GM12873 (cell line): ENCODE measurements at regions not wholly inside any gene's neighbourhood (a gene's known extent, or its start where the extent isn't known, plus 50 kb on each side); places are given as distances from the start of the nearest gene placed in this dataset.

Experiments
- CTCF ChIP-seq: IDR thresholded peaks from 2 replicates; pipeline ENCODE4 v1.5.1; 2012; ENCODE audit warnings: low read depth, mild to moderate bottlenecking, moderate library complexity, low read length, control low read depth; ENCODE audit not compliant: insufficient read depth; ENCODE audit errors: missing control alignments

- TF ChIP-seq CTCF, result no peak
These were observed 89.1 kb downstream of the CRYGS start for GRCh38 chr3:186454881-186455703.

- TF ChIP-seq CTCF, result no peak
These were observed 90.6 kb downstream of the CRYGS start for GRCh38 chr3:186453531-186453930.

DNA sequence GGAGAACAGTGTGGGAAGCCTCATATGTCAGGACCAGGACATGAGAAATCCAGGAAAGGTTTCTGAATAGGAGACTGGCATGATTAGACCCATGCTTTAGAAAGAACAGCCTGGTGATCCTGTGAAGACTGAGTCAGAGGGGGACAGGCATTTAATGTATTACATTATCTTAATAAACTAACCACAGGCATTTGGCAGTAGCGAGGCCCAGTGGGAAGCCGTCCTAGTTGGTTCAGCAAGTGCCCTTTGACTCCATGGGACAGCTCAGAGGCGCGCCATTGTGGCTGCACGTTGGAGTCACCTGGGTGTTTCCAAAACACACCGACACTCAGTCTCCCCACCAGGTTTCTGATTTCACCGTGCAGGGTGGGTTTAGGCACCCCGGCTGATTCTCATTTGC, 90.5 kb upstream of the DGKG start:
- TF ChIP-seq CTCF, result no peak

GRCh38 chr3:186451371-186451770, 89.3 kb upstream of the DGKG start:
- TF ChIP-seq CTCF, result no peak

DNA sequence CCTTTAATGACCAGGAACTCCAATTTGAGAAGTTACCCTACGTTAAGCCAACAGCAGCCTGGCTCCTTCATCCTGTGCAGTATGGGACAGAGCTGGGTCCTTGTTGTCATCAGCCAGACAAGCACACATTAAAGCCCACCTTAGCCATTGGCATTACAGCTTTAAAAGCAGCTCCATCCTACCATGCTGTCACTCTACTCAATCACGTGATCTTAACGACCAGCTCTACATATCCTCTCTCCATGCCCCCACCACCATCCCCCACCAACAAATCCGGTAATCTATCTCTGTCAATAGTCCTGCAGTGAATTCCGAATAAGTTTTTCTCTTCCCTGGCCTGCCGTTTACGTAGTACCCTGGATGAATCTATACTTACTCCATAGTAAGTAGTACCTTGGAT, 82.9 kb upstream of the DGKG start:
- no peak for TF ChIP-seq CTCF

GRCh38 chr3:186444288-186444687, 82.3 kb upstream of the DGKG start:
- TF ChIP-seq CTCF, result no peak

GRCh38 chr3:186442162-186442561, 80.1 kb upstream of the DGKG start:
- no peak for TF ChIP-seq CTCF
